GM12874 (cell line): ENCODE measurements at regions not wholly inside any gene's neighbourhood (a gene's known extent, or its start where the extent isn't known, plus 50 kb on each side); places are given as distances from the start of the nearest gene placed in this dataset.

Experiments
- TF ChIP-seq, protein P1 (sequence below): IDR thresholded peaks from 2 replicates; pipeline ENCODE4 v1.5.1; 2011; ENCODE audit warnings: low read depth, mild to moderate bottlenecking, control low read depth, low read length, moderate library complexity; ENCODE audit not compliant: insufficient read depth

DNA sequence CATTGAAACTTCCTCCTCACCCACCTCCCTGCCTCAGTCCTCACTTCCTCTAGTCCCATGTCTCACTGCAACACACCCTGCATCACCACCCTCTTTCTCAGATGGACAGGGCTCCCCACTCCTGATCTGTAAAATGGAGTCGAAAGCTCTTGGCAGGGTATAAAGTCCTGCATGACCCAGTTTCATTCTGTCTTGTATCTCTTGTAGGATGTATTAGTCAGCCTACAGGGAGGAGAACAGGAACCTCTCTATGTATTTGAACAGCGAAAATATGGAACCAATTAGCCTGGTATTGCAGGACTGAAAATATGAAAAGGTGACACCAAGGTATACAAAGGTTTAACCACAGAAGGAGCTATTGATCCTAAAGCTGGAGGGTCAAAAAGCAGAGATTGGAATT lies 156.9 kb upstream of the SNX19 start:
- TF ChIP-seq, protein P1, sequence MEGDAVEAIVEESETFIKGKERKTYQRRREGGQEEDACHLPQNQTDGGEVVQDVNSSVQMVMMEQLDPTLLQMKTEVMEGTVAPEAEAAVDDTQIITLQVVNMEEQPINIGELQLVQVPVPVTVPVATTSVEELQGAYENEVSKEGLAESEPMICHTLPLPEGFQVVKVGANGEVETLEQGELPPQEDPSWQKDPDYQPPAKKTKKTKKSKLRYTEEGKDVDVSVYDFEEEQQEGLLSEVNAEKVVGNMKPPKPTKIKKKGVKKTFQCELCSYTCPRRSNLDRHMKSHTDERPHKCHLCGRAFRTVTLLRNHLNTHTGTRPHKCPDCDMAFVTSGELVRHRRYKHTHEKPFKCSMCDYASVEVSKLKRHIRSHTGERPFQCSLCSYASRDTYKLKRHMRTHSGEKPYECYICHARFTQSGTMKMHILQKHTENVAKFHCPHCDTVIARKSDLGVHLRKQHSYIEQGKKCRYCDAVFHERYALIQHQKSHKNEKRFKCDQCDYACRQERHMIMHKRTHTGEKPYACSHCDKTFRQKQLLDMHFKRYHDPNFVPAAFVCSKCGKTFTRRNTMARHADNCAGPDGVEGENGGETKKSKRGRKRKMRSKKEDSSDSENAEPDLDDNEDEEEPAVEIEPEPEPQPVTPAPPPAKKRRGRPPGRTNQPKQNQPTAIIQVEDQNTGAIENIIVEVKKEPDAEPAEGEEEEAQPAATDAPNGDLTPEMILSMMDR = no peak

DNA sequence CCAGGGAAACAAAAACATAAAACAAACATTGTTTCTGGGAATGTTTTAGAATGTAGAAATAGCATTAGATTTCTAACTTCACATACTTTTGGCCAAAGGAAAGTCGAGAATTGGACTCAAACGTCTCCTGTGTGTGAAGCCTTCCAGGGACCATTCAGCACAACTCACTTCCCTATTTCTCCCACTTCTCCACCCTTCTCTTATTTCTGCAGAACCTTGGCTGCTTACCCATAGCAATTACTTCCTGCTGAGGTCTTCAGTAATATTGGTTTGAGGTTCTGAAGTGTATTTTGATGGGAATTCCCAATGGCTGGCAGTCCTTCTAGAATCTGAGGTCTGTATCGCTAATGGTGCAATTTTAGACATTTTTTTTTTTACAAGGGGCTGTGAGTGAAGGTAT lies 158.3 kb upstream of the SNX19 start:
- TF ChIP-seq, protein P1 = no peak

DNA sequence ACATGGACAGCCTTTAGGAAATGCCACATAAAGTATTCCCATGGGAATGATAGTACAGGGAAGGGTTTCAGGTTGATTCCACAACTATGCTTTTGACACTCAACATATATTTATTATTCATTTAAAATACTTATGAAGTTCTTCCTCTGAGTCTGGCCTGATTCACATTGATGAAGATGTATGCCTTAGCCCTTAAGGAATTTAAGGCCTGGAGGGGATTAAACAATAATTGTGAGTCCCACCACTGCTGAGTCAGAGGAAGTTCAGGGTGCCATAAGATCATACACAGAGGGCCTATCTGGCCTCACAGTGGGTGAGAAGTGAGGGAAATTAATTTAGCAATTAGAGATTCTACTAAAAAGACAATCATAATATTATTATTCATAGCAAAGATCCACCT lies 161.1 kb upstream of the SNX19 start:
- TF ChIP-seq, protein P1 = no peak

DNA sequence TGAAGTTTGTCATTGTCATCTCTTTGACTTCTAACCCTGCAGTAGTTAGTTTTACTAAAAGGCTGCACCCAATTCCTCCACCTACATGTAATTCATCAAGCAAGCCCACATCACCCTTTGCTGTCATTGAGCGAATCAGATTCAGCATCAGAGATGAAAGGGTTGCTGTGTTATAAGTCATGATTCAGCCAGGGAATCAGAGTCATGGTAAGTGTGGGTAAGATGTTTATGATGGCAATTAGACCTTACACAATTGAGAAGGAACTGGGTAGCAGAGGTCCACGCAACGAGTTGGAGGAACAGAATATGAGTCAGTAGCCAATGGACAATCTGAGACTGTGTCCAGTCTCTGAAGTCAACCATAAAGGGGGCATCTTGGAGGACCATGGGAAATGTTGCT lies 162.8 kb upstream of the SNX19 start:
- TF ChIP-seq, protein P1 = no peak

DNA sequence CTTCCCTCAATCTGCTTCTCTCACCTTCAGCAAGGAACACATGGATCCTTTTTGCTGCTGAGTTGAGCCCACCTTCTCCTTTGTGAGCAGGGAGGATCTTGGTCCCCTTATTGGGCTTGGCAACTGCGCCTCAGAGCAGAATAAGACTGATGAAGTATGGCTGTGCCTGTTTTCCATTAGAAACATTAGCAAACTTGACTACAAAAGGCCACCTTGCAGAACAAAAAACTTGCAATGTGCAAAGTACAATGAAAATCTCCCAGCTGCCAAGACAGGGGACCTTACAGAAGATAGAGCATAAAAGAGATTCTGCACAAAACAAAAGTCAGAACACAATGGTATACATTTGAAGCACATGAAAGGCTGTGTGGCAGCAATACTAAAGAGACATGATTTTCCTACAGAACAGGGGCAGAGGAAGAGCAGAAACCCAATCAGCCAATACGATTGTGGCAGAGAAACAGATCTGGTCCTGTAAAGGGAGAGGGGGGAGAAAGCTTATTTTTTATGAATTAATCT lies 173.5 kb upstream of the SNX19 start:
- TF ChIP-seq, protein P1 = no peak

DNA sequence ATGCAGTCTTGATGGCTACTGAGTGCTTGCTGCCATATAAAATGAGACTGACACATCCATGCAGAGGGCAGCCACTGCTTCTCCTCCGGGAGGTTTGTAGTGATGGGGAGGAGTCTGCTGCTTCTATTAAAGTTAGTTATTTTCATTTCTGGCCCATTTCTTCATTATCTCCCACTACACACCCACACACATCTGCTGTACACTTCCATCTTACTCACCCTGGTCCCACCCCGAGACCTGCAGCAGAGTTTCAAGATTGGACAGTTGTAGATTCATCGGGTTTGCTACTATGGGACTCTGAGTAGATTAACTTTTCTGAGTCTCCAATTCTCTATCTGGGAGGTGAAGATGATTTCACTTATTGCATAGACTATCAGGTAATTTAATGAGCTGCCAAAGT lies 176.2 kb upstream of the SNX19 start:
- TF ChIP-seq, protein P1 = no peak

DNA sequence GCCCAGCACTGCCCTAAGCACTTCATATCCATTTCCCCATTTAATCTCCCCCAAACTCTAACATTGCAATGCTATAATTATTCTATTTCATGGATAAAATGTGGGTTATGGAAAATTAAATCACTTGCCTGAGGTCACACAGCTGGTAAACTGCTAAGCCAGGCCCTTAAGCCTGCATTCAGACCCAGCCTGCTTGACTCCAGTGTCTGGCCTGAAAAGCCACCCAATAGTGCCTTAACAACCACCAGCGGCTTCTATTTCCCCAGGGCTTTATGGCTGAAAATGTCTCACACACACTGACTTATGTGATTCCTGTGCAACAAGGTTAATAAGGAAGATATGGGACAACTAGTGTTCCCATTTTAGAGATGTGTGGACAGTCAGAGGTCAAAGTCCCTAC lies 178.5 kb upstream of the SNX19 start:
- TF ChIP-seq, protein P1 = no peak

DNA sequence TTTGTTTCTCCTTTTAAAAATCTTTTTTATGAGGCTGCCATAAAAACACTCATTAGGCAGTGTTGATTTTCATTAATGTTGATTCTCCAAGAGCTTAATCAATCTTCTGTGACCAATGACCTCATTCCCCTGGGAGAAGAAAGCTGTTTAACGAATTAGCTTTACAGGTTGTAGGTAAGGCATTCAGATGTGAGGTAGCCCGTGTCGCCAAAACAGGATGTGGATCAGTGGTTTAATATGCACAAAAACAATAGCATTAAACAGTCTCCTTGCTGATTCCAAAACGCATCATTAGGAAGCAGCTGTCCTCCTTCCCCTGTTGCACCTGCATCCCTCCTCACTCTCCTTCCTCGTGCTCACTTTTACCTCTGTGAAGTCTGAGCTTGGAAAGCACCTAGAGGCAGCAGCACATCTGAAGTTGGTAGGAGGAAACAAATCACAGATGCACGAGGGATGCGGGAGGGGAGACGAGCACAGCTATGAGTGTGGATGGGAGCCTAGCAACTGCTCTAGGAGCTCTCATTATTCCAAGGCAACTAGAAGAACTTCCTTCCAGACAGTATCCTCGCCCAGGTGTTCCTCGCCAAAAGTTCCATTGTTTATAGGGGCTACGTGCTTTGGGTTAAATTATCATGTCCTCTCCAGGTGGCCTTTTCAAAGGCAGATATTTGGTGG lies 179.4 kb upstream of the SNX19 start:
- TF ChIP-seq, protein P1 = no peak
